Right kidney (tissue), 1 donor: ENCODE measurements at regions not wholly inside any gene's neighbourhood (a gene's known extent, or its start where the extent isn't known, plus 50 kb on each side); places are given as distances from the start of the nearest gene placed in this dataset.

Experiments
- DNase-seq: peaks from one replicate; pipeline ENCODE4 v3.0.0-alpha.2; 2016

DNA sequence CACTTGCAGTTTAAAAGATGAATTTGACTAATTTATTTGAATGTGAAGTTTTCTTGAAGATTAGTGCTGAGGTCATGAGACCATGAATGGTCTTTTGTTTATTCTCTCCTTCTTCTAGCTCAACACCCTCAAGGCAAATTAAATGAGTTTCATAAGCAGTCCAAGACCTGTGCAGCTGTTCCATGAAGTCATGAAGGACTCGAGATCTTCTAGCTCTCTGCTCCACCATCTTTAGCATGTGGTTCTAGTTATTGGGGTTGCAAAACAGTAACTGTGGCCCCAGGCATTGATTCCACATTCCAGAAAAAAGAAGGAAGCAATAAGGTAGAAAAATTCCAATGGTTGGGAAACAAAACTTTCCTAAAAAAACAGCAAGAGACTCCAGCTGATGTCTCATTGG is 84.2 kb upstream of the HS3ST1 start:
- no peak for DNase-seq

DNA sequence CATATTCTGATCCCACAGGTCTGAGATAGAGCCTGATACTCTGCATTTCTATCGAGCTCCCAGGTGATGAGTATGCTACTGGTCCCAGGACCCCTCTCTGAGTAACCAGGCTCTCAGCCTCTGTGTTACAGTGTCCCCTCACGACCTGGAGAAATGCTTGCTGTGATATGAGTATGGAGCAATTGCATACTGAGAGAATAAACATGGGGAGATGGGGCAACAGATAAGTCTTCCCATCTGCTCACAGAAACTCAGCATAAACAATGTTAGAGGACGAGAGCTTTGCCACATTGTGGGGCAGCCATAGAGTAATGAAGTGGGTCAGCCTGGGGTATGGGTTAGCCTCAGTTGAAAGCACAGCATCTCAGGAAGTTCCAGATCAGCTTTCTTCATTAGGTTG is 82.6 kb upstream of the HS3ST1 start:
- no peak for DNase-seq

DNA sequence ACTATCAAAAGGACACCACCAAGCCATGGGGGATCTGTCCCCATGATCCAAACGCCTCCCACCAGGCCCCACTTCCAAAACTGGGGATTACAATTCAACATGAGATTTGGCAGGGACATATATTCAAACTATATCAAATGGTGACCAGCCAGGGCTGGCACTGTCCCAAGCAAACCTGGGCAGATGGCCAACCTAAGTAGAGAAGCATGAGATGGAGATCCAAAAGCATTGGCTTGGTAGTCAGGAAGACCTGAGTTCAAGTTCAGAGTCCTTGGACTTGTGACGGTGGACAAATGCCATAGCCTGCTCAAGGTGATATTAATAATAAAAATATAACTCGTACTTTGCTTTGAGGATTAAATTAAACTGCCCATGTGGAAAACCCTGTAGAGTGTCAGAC is 79.2 kb upstream of the HS3ST1 start:
- DNase-seq = no peak

DNA sequence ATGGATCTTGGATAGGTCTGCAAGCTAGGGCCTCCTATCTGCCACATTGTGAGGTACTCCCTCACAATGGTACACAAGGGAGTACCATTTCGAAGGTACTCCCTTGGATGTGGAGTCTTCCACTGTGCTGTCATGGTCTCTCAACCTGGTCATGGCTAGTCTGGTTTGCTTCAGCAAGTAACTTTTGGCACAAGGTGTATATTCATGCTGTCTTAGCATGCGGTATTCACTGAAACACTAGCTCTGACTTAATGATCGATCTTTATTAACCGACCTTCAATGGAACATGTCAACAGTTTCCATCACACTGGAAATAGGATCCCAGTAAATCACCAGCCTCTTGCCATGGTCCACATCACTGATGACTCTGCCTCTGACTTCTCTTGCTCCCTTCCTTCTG is 77.5 kb upstream of the HS3ST1 start:
- DNase-seq = no peak

DNA sequence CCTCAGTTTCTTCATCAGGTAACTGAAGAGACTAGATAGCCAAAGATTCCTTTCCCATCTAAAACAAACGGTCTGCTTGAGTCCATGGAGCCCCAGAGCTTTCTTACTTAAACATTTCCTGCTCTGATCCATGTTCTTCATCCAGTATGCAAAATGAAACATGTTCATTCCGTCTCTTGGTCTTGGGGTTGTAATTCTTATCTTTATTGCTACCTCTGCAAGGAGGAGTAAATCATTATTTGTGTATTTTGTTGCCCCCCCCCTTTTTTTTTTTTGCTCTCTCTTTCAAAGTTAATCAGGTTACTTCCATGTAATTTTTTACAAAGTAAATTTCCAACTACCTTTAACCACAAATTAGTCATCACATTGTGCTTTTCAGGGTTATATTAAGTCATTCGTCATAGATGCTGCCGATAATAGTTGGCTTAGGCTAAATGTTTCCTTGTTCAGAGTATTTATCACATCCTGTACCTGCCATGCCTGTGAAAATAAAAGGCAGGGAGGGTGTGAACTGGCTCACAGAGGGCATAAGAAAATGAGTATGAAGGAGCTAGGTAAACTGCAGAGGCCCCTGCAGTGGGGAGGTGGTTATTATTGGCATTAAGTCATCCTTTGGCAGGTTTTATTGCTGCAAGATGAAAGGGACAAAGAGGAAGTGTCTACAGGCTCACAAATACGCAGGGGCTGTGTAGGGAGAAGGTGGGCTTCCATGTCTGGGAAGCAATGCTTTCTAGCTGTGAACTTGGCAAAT is 76.7 kb upstream of the HS3ST1 start:
- no peak for DNase-seq

DNA sequence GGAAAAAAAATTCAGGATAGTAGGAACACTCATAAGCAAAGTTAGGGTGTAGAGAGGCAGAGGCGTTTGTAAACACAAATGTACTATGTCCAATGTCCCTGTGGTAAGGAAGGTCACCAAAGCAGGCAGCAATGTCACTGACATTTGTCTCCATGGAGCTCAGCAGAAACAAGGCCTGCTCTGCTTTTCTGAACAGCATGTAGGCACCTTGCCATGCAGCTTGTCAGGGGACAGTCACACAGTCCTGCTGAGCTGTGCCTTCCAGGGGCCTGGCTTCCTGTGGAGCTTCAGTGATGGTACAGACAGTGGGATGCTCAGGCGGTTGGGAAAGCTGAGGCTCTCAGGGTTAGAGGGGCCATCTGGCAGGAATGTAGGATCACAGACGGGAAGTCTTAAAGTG is 74.5 kb upstream of the HS3ST1 start:
- DNase-seq = no peak

DNA sequence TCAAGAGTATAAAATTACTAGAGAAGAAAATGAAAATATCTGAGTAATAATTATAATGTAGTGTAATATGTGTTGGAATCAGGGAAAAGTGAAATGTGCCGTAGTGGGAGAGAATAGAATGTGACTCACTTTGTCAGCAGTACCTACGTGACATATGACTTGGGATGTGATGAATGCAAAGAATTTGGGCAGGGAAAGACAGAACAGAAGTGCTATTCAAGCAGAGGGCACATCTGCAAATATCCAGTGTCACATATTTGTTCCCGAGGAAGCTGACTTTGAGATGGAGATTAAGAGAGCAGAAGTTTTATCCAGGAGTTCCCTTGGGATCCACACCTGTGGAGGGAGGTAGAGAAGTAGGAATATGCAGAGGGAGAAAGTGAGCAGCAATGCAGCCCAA is 69.3 kb upstream of the HS3ST1 start:
- no peak for DNase-seq

DNA sequence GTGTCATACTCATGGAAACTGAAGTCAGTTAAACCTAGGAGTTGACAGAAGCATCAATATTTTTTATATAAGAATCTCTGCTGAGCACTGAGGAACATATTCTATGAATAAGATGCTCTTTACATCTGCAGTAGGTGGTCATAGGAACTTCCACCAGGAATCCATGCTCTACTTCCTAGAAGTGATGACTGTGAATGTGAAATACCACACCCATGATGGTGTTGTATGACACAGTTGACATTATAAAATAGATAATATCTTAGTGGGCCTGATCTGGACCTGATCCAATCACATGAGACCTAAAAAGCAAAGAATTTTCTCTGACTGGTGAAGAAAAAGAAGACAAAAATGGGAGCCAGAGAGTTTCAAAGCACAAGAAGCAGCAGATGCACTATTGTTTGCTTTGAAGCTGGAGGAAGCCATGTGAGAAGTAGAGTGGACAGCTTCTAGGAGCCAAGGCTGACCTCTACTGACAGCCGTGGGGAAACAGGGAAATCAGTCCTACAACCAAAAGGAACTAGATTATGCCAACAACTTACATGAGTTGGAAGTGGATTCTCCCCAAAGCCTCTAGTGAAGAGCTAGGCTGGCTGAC is 68.6 kb upstream of the HS3ST1 start:
- no peak for DNase-seq

DNA sequence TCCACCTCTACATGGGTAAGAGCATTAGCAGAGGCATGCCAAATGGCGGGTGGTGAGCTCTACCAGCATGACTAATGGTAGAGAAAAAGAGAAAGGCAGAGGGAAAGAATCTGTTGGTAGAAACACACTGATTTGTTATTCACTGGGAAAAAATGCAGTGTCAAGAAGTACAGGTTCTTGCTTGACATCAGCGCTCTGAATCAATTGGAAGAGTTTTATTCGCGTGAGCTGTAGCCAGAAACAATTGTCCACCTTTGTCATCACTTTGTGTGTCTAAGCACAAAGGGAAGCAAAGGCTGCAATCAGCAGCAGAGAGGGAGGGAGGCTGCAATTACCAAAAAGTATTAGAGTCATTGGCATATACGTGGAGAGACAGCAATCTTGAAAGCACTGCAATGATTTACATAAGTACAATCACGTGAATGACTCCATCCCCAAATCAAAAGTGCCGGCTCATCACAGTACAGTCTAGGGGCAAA is 67.7 kb upstream of the HS3ST1 start:
- no peak for DNase-seq

DNA sequence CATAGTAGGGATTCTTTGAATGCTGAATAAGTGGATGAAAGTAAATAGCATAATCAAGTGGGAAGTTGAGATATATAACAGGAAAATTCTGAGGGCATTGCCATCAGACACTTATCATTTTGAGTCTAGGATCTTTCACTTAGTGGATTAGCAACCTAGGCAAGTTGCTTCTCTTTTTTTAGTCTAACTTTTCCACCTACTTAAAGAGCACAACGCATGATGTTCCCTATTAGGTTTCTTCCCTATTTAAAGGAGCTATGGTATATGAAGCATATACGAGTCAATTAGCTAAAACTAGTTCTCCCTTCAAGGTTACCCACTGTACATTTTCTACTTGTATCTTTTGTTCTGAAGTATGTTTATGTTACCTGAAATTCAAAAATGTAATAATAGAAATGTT is 67.1 kb upstream of the HS3ST1 start:
- no peak for DNase-seq

DNA sequence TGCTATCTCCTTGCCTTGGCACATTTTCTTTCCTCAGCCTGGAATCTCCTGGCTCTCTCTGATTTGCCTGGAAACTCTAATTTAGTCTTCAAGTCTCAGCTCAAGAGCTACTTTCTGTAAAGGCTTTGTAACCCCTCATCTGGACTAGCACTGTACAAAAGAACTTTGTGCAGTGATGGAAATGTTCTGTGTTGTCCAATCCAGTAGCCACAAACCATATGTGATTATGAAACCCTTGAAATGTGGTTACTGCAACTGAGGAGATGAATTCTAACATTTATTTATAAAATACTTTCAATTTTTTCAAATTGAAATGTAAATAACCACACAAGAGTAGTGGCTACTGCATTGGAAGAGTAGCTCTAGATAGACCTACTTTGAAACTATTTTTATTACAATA is 66.6 kb upstream of the HS3ST1 start:
- DNase-seq = no peak

DNA sequence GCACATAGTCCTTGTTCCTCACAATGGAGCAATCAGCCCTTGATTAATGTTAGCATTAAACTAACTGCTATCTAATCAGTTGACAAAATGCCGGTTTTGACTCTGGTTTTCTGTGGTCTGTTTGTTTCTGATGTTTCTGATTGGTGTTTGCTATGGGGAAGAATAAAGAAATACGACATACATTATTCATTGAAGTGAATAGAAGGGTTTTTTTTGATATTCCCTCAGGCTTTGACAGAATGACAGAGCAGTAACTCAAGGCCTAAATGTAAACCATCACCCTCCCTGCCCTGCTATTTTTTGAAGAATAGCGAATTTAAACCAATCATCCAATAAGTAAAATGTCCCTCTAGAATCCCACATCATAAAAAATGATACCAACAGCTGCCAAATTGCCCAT is 65.5 kb upstream of the HS3ST1 start:
- DNase-seq = no peak

DNA sequence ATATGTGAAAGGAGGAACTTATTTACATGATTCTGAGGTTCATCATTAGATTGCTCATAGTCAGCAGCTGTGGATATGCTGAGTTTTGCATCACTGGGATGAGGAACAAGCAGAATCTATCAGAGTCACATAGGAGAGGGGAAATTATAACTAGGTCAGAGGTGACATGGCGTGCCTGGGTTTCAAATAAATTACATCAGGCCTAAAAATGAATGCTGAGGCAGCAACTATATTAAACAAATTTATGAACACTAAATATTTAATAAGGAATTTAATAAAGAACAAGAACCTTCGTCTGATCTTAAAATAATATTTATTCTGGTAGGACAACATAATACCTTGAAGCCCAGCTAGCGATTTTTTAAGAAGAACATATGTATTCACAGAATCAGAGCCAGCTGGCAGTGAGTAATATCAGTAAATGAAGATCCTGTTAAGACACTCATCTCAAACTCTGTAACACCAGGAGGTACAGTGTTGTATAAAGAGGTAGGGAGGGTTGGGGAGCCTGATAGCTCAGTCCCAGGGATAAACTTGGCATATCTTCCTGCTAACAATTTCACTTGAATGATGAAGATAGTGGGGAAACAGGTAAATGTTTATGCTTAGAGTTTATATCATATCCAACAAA is 60.9 kb upstream of the HS3ST1 start:
- no peak for DNase-seq

DNA sequence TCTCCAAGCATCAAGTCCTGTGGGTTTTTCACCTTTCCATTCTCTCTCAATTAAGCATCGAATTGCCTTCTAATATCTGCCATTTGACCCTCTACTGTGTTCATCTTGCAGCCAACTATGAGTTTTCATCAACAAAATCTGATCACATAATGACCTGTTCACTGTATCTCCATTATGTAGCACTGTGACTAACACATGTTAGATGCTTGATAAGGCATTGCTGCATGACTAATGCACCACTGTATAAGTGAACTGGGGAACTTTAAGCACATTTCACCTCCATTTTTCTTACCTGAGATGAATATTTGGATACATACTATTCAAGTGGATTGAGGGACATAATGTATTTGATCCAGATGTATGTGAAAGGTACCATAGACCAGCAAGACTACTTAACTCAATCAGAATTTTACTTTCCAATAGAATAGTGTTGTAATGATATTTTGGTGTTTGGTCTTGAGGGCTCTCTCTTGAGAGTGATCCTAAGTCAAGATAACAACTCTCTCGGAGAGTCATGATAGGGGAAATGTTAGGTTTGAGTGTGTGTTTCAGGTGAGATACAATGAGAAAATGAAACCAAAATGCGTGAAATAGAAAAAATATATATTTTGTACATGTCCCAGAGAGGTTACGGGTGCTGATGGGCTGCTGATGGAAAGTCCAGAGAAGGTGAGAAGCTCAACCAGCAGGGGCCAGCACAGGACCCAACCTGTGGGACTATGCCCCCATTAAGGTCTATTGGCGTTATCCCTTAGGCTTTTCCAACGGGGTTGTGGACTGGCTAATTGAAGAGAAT is 60.2 kb upstream of the HS3ST1 start:
- no peak for DNase-seq

DNA sequence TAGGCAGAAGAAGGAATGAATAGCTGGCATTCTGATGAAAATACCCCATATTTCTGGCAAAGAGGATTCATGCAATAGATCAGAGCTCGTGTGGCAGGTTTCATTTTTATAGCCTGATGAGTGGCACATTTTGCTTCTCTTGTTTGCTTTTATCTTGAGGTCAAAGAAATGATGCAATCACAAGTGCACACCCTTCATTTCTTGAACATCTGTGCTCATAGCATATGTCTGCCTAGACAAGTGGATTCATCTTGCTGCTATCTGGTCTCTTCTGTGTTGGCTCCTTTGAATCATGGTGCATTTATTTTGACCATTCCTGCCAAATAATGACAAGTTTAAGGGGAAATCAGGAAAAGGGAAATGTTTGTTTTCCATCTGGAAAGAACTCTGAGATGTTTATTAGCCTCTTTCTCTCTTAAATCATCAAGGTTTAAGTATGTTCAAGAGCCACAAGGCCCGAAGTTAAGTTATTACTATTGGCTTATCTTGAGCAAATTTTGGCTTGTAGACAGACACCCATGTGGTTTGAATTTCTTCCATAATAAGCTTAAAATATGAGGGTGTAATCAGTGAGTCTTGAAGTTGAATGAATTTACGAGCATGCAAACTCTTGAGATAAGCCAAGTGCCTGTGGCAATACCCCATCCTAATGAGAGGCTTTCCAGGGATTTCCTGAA is 59.3 kb upstream of the HS3ST1 start:
- DNase-seq = no peak

DNA sequence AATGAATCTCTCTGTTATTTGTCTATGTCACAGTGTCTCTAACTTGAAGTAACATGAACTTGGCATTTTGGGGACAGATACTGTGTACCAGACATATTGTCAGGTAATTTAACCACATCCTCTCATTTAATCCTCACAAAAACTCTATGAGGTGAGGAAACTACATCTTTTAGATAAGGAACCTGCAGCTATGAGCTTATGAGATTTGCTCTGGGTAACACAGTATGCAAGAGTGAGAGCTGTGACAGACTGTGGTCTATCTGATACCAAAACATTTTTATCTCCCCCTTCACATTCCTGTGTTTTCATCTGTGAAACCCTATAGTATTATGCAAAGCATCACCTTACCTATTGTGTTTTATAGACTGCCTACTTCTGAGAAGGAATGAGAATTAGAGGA is 58.4 kb upstream of the HS3ST1 start:
- DNase-seq = no peak

DNA sequence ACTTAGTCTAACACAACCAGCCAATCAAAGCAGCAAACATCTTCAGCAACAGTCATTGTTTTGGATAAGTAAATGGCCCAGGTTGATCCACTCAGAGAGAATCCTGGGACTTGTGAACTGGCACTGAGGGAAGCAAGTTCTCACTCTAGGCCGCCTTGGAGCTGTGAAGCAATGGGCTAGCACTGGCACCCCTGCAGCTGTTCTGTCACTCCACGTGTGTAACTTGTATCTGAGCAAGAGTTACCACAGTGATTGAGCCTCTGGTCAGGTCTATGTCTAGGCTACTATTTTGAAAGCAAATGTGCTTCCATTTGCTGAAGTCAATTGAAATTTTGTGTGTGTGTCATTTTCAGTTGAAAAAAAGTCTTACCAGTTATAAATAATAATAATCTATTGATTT is 57.2 kb upstream of the HS3ST1 start:
- DNase-seq = no peak

DNA sequence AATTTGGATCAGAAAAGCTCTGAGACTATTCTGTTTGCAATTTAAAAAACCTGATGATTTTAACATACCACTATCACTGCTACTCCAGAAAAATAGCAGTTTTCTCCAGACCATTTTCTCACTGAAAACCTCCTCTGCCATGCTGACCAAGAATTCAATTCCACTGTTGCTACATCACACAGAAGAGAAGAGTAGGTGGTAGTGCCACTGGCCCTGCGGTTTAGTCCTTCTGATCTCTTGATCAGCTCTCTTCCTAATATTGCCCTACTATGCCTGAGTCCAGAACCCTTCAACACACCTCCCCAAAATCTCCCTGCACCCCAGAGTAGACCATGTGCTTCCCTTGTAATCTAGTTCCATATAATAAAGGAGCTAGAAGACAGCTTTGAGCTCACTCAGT is 55.8 kb upstream of the HS3ST1 start:
- no peak for DNase-seq

DNA sequence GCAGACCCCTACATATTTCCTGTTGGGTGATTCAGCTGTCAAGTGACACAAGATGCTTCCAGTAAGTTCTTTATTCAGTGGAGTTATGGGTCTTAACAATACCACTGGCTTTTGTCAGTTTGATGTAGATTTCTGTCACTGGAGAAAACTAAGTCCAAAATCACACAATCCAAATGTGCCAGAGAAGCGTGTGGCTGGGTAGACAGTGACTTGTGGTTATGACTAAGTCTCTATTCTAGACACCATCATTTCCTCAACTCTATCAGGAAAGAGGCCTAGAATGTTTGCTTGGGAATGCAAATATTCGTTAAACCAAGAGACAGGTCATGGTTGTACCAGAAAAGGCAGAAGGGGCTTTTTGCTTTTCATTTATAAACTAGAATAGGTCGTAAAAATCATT is 54.4 kb upstream of the HS3ST1 start:
- DNase-seq = no peak

DNA sequence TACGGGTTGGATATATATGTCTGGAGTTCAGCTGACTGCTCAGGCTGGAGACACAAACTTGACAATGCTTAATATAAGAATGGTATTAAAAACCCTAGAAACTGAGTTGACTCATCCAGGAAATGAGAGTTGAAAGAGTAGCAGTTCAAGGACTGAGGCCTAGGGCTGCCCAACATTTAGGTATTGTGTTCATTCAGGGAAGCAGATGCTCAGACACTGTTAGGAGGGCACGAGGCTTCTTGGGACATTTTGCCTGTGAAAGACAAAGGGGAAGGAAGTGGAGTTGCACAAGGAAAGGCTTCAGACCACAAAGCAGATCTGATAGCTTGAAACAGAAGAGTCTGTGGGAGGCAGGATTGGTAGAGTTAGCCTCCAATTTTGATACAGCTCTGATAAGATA is 52.0 kb upstream of the HS3ST1 start:
- no peak for DNase-seq
